ENCODE measurements at regions not wholly inside any gene's neighbourhood (a gene's known extent, or its start where the extent isn't known, plus 50 kb on each side); places are given as distances from the start of the nearest gene placed in this dataset.

- TF ChIP-seq, protein P1, sequence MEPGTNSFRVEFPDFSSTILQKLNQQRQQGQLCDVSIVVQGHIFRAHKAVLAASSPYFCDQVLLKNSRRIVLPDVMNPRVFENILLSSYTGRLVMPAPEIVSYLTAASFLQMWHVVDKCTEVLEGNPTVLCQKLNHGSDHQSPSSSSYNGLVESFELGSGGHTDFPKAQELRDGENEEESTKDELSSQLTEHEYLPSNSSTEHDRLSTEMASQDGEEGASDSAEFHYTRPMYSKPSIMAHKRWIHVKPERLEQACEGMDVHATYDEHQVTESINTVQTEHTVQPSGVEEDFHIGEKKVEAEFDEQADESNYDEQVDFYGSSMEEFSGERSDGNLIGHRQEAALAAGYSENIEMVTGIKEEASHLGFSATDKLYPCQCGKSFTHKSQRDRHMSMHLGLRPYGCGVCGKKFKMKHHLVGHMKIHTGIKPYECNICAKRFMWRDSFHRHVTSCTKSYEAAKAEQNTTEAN (CRISPR knock-in tag; IDR thresholded peaks at IDR 0.05), result no peak
Observed at GRCh38 chr6:15166121-15166520, 79.7 kb upstream of the JARID2 start (continued).

- CTCF ChIA-PET, result no interaction called here
- Mint-ChIP-seq H3K4me3 (no peak overlapping the region), H3K27me3 (ENCODE audit: low read depth) (no peaks in the 10 kb centered on the region; the same call in 1 of the 2 replicates), H3K4me1 (peaks cover 35% of the 10 kb centered on the region), H3K27ac (no peak overlapping the region), H3K9me3 (no peaks in the 10 kb centered on the region), H3K36me3 (no peaks in the 10 kb centered on the region)
- no peak for DNase-seq (ENCODE audit: low spot score)
- TF ChIP-seq, protein P2, sequence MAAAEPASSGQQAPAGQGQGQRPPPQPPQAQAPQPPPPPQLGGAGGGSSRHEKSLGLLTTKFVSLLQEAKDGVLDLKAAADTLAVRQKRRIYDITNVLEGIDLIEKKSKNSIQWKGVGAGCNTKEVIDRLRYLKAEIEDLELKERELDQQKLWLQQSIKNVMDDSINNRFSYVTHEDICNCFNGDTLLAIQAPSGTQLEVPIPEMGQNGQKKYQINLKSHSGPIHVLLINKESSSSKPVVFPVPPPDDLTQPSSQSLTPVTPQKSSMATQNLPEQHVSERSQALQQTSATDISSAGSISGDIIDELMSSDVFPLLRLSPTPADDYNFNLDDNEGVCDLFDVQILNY (CRISPR knock-in tag; IDR thresholded peaks at IDR 0.05), result no peak
- TF ChIP-seq SMAD4 (CRISPR knock-in tag; IDR thresholded peaks at IDR 0.05) (no peak), JUN (CRISPR knock-in tag; IDR thresholded peaks at IDR 0.05) (no peak)
- no peak for ATAC-seq
- POLR2A ChIA-PET, result interaction anchor here (2.4 kb wide), 1 partner anchor 132 kb away, joined by 5 read pairs; no protein-coding TSS in a partner anchor
Observed at GRCh38 chr6:15170126-15170525, 75.7 kb upstream of the JARID2 start.

DNA sequence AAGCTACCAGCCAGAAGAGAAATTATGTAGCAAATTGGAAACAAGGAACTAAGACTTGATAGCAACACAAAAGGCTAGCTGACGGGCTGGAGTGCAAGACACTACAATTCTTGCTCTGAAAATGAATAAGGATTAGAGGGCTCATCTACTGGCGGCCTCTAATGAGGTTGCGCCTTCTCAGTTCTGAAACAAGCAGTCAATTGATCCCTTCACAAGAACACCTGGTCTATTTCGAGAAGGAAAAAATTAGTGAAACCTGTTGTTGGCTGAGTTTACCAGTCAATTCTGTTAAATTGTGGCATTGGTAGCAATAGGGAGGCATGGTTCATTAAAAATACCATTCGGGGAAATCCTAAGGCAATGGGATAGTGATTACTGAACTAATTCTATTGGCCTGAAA is 74.8 kb upstream of the JARID2 start:
- H3K9me3 Mint-ChIP-seq, result no peaks in the 10 kb centered on the region
- TF ChIP-seq PRRX2 (CRISPR knock-in tag; IDR thresholded peaks at IDR 0.05) (no peak), JAZF1 (CRISPR knock-in tag; IDR thresholded peaks at IDR 0.05) (no peak), NFE2L1 (CRISPR knock-in tag; IDR thresholded peaks at IDR 0.05) (no peak), ESRRA (CRISPR knock-in tag; IDR thresholded peaks at IDR 0.05; ENCODE audit: borderline replicate concordance) (no peak), GRHL2 (CRISPR knock-in tag; IDR thresholded peaks at IDR 0.05; ENCODE audit: insufficient replicate concordance, severe bottlenecking) (no peak), ZNF671 (CRISPR knock-in tag; IDR thresholded peaks at IDR 0.05) (no peak), NR1H2 (CRISPR knock-in tag; IDR thresholded peaks at IDR 0.05) (no peak), CREB1 (CRISPR knock-in tag; IDR thresholded peaks at IDR 0.05) (no peak), FOXK1 (CRISPR knock-in tag; IDR thresholded peaks at IDR 0.05) (no peak)
- TF ChIP-seq, protein P3, sequence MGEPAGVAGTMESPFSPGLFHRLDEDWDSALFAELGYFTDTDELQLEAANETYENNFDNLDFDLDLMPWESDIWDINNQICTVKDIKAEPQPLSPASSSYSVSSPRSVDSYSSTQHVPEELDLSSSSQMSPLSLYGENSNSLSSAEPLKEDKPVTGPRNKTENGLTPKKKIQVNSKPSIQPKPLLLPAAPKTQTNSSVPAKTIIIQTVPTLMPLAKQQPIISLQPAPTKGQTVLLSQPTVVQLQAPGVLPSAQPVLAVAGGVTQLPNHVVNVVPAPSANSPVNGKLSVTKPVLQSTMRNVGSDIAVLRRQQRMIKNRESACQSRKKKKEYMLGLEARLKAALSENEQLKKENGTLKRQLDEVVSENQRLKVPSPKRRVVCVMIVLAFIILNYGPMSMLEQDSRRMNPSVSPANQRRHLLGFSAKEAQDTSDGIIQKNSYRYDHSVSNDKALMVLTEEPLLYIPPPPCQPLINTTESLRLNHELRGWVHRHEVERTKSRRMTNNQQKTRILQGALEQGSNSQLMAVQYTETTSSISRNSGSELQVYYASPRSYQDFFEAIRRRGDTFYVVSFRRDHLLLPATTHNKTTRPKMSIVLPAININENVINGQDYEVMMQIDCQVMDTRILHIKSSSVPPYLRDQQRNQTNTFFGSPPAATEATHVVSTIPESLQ (CRISPR knock-in tag; IDR thresholded peaks at IDR 0.05), result no peak
- TF ChIP-seq, protein P4, sequence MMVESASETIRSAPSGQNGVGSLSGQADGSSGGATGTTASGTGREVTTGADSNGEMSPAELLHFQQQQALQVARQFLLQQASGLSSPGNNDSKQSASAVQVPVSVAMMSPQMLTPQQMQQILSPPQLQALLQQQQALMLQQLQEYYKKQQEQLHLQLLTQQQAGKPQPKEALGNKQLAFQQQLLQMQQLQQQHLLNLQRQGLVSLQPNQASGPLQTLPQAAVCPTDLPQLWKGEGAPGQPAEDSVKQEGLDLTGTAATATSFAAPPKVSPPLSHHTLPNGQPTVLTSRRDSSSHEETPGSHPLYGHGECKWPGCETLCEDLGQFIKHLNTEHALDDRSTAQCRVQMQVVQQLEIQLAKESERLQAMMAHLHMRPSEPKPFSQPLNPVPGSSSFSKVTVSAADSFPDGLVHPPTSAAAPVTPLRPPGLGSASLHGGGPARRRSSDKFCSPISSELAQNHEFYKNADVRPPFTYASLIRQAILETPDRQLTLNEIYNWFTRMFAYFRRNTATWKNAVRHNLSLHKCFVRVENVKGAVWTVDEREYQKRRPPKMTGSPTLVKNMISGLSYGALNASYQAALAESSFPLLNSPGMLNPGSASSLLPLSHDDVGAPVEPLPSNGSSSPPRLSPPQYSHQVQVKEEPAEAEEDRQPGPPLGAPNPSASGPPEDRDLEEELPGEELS (CRISPR knock-in tag; IDR thresholded peaks at IDR 0.05), result no peak
- TF ChIP-seq, protein P5, sequence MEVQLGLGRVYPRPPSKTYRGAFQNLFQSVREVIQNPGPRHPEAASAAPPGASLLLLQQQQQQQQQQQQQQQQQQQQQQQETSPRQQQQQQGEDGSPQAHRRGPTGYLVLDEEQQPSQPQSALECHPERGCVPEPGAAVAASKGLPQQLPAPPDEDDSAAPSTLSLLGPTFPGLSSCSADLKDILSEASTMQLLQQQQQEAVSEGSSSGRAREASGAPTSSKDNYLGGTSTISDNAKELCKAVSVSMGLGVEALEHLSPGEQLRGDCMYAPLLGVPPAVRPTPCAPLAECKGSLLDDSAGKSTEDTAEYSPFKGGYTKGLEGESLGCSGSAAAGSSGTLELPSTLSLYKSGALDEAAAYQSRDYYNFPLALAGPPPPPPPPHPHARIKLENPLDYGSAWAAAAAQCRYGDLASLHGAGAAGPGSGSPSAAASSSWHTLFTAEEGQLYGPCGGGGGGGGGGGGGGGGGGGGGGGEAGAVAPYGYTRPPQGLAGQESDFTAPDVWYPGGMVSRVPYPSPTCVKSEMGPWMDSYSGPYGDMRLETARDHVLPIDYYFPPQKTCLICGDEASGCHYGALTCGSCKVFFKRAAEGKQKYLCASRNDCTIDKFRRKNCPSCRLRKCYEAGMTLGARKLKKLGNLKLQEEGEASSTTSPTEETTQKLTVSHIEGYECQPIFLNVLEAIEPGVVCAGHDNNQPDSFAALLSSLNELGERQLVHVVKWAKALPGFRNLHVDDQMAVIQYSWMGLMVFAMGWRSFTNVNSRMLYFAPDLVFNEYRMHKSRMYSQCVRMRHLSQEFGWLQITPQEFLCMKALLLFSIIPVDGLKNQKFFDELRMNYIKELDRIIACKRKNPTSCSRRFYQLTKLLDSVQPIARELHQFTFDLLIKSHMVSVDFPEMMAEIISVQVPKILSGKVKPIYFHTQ (CRISPR knock-in tag; IDR thresholded peaks at IDR 0.05), result no peak
- no peaks in the 10 kb centered on the region; the same call in 1 of the 2 replicates for H3K27me3 Mint-ChIP-seq (ENCODE audit: low read depth)
- CTCF ChIA-PET, result no interaction called here
- DNase-seq (ENCODE audit: low spot score) (no peak), ATAC-seq (no peak)
- POLR2A ChIA-PET, result interaction anchor here (0.6 to 2.4 kb wide), 2 partner anchors 56 to 133 kb away, joined by 5 to 6 read pairs; no protein-coding TSS in a partner anchor
- H3K4me3 Mint-ChIP-seq, result no peak overlapping the region
- H3K4me1 Mint-ChIP-seq, result peaks cover 32% of the 10 kb centered on the region
- H3K27ac Mint-ChIP-seq, result no peak overlapping the region
- H3K36me3 Mint-ChIP-seq, result no peaks in the 10 kb centered on the region
